Effector CD8-positive, alpha-beta T cell (primary cell): ENCODE measurements at regions not wholly inside any gene's neighbourhood (a gene's known extent, or its start where the extent isn't known, plus 50 kb on each side); places are given as distances from the start of the nearest gene placed in this dataset.
A peak's percentile ranks its signal among the peaks of the same experiment; 100 is the strongest.

Experiments
- DNase-seq: peaks from one replicate; lab custom pipeline; 2025; lab: John Stamatoyannopoulos, UW

GRCh38 chr17:5694551-5694950 lies 110.2 kb upstream of the NLRP1 start:
- DNase-seq = no peak

- no peak for DNase-seq
Observed at GRCh38 chr17:5695480-5695879, 111.2 kb upstream of the NLRP1 start.

GRCh38 chr17:5698959-5699358 lies 114.7 kb upstream of the NLRP1 start:
- DNase-seq = no peak

- DNase-seq = no peak
Observed at GRCh38 chr17:5699814-5700213, 115.5 kb upstream of the NLRP1 start.

- no peak for DNase-seq
Observed at GRCh38 chr17:5700745-5701144, 116.4 kb upstream of the NLRP1 start.

GRCh38 chr17:5701381-5701780 lies 117.1 kb upstream of the NLRP1 start:
- DNase-seq = no peak

- DNase-seq = no peak
Observed at GRCh38 chr17:5702951-5703510, 118.7 kb upstream of the NLRP1 start.

GRCh38 chr17:5703736-5704135 lies 119.4 kb upstream of the NLRP1 start:
- no peak for DNase-seq

- no peak for DNase-seq
Observed at GRCh38 chr17:5705081-5705875, 121.0 kb upstream of the NLRP1 start.

- no peak for DNase-seq
Observed at GRCh38 chr17:5705876-5706576, 121.7 kb upstream of the NLRP1 start.

- peak; percentile 35 for DNase-seq
Observed at GRCh38 chr17:5706577-5707210, 122.4 kb upstream of the NLRP1 start.

- DNase-seq = no peak
Observed at GRCh38 chr17:5707482-5707881, 123.2 kb upstream of the NLRP1 start.

GRCh38 chr17:5708344-5708743 lies 124.0 kb upstream of the NLRP1 start:
- DNase-seq = no peak

- no peak for DNase-seq
Observed at GRCh38 chr17:5711344-5711743, 127.0 kb upstream of the NLRP1 start.

- no peak for DNase-seq
Observed at GRCh38 chr17:5714993-5715392, 130.7 kb upstream of the NLRP1 start.

- DNase-seq = no peak
Observed at GRCh38 chr17:5715478-5715877, 131.2 kb upstream of the NLRP1 start.

GRCh38 chr17:5718726-5719125 lies 134.4 kb upstream of the NLRP1 start:
- no peak for DNase-seq

- DNase-seq = no peak
Observed at GRCh38 chr17:5719976-5720375, 135.7 kb upstream of the NLRP1 start.

- DNase-seq = no peak
Observed at GRCh38 chr17:5730373-5730772, 146.1 kb upstream of the NLRP1 start.

- no peak for DNase-seq
Observed at GRCh38 chr17:5740937-5741336, 156.6 kb upstream of the NLRP1 start.

- DNase-seq = no peak
Observed at GRCh38 chr17:5741810-5742209, 157.5 kb upstream of the NLRP1 start.

- no peak for DNase-seq
Observed at GRCh38 chr17:5745111-5745813, 161.0 kb upstream of the NLRP1 start.
